Neural cell (in vitro differentiated cells): ENCODE measurements at regions not wholly inside any gene's neighbourhood (a gene's known extent, or its start where the extent isn't known, plus 50 kb on each side); places are given as distances from the start of the nearest gene placed in this dataset.

Source experiments
- CTCF ChIP-seq: fragments of 450-650 bp; IDR thresholded peaks from 2 replicates; pipeline ENCODE4 v1.5.1; 2014; ENCODE audit warnings: antibody characterized with exemption, mild to moderate bottlenecking, moderate library complexity; ENCODE audit not compliant: poor library complexity, severe bottlenecking
- EP300 ChIP-seq: fragments of 450-650 bp; conservative IDR thresholded peaks from 2 replicates; pipeline ENCODE4 v1.6.1; 2014; ENCODE audit warnings: antibody characterized with exemption, mild to moderate bottlenecking, moderate library complexity; ENCODE audit not compliant: poor library complexity, severe bottlenecking
- EZH2 ChIP-seq: fragments of 200-600, 300-800 bp; shearing (Covaris generic), sonication (generic); IDR thresholded peaks from 2 replicates; pipeline ENCODE4 v1.6.1; 2014; ENCODE audit warnings: antibody characterized with exemption, low read length, borderline replicate concordance, mild to moderate bottlenecking; ENCODE audit not compliant: insufficient read depth, poor library complexity, severe bottlenecking
- MXI1 ChIP-seq: fragments of 450-650 bp; conservative IDR thresholded peaks from 2 replicates; pipeline ENCODE4 v1.6.1; 2014; ENCODE audit warnings: antibody characterized with exemption, mild to moderate bottlenecking; ENCODE audit not compliant: poor library complexity, severe bottlenecking
- POLR2AphosphoS5 ChIP-seq: IDR thresholded peaks from 2 replicates; pipeline ENCODE4 v1.6.1; 2012
- RAD21 ChIP-seq: fragments of 450-650 bp; conservative IDR thresholded peaks from 2 replicates; pipeline ENCODE4 v1.6.1; 2014; ENCODE audit warnings: antibody characterized with exemption, mild to moderate bottlenecking, moderate library complexity
- REST ChIP-seq: IDR thresholded peaks from 2 replicates; pipeline ENCODE4 v1.6.1; 2012; ENCODE audit warnings: borderline replicate concordance
- SMC3 ChIP-seq: fragments of 450-650 bp; conservative IDR thresholded peaks from 2 replicates; pipeline ENCODE4 v1.6.1; 2014; ENCODE audit warnings: antibody characterized with exemption, mild to moderate bottlenecking, moderate library complexity; ENCODE audit not compliant: poor library complexity
- TAF1 ChIP-seq: IDR thresholded peaks from 2 replicates; pipeline ENCODE4 v1.6.1; 2012; ENCODE audit warnings: low read depth

GRCh38 chr12:13504074-13504473, 307.5 kb downstream of the EMP1 start:
- no peak for TF ChIP-seq EP300
- TF ChIP-seq POLR2AphosphoS5 = no peak
- TF ChIP-seq TAF1 = no peak
- no peak for TF ChIP-seq CTCF
- no peak for TF ChIP-seq EZH2
- no peak for TF ChIP-seq REST
- no peak for TF ChIP-seq RAD21
- no peak for TF ChIP-seq MXI1
- no peak for TF ChIP-seq SMC3
